IMR-90 (cell line): ENCODE measurements at regions not wholly inside any gene's neighbourhood (a gene's known extent, or its start where the extent isn't known, plus 50 kb on each side); places are given as distances from the start of the nearest gene placed in this dataset.

ENCODE experiments used
- ATAC-seq: fragments of 200-7000 bp; cut with Tn5 transposase; 2 replicates; pipeline ENCODE4 v1.9.1; 2020; ENCODE audit warnings: low read depth, mild to moderate bottlenecking, moderate library complexity
- BruUV-seq: library from RNA; stranded (reverse); fragments of 400-500 nt; replicated peaks from 2 replicates; lab custom pipeline; 2021; lab: Mats Ljungman, UMichigan
- CTCF ChIA-PET: fragments of 300-600 bp; formaldehyde crosslinking; extraction: SDS; loops from one replicate; lab custom pipeline; 2021; ENCODE audit warnings: antibody characterized with exemption; lab: Yijun Ruan, JAX
- POLR2A ChIA-PET: fragments of 300-600 bp; sonication (Branson Sonifier 250); formaldehyde crosslinking; loops from one replicate; lab custom pipeline; 2022; ENCODE audit warnings: antibody characterized with exemption; ENCODE audit not compliant: unreplicated experiment; lab: Charles Lee
- DNase-seq: peaks from one replicate; pipeline ENCODE4 v3.0.0; 2013
- H2AFZ ChIP-seq: replicated peaks from 2 replicates; pipeline ENCODE3; 2013; ENCODE audit warnings: low read length, mild to moderate bottlenecking; ENCODE audit not compliant: poor library complexity
- H2AK5ac ChIP-seq: 2 replicates; pipeline ENCODE4 v1.6.1; 2013; ENCODE audit warnings: low read depth, low read length, inconsistent platforms
- H2AK9ac ChIP-seq: replicated peaks from 2 replicates; pipeline ENCODE3; 2013; ENCODE audit warnings: mild to moderate bottlenecking, low read depth, low read length, moderate library complexity; ENCODE audit not compliant: poor library complexity
- H2BK120ac ChIP-seq: 2 replicates; pipeline ENCODE4 v1.6.1; 2013; ENCODE audit warnings: low read depth, low read length, inconsistent platforms
- H2BK15ac ChIP-seq: 3 replicates; pipeline ENCODE4 v1.6.1; 2013; ENCODE audit warnings: low read depth, low read length, inconsistent platforms
- H2BK20ac ChIP-seq: 2 replicates; pipeline ENCODE4 v1.6.1; 2013; ENCODE audit warnings: low read depth, mild to moderate bottlenecking, inconsistent platforms, low read length, moderate library complexity
- H2BK5ac ChIP-seq: 2 replicates; pipeline ENCODE4 v1.6.1; 2013; ENCODE audit warnings: mild to moderate bottlenecking, low read depth, low read length, inconsistent platforms; ENCODE audit not compliant: poor library complexity, severe bottlenecking
- H3K14ac ChIP-seq: replicated peaks from 2 replicates; pipeline ENCODE4 v1.6.1; 2013; ENCODE audit warnings: low read depth, low read length, inconsistent platforms
- H3K18ac ChIP-seq: 2 replicates; pipeline ENCODE4 v1.6.1; 2013; ENCODE audit warnings: low read depth, low read length, control low read depth
- H3K23ac ChIP-seq: 2 replicates; pipeline ENCODE4 v1.6.1; 2013; ENCODE audit warnings: low read depth, low read length, inconsistent platforms
- H3K27ac ChIP-seq: 2 replicates; pipeline ENCODE4 v1.5.1; 2013; ENCODE audit warnings: mild to moderate bottlenecking, control low read depth, low read length; ENCODE audit not compliant: insufficient read depth
- H3K27me3 ChIP-seq: 2 replicates; pipeline ENCODE4 v1.6.1; 2013; ENCODE audit warnings: low read length; ENCODE audit not compliant: control insufficient read depth, insufficient read depth
- H3K36me3 ChIP-seq: 2 replicates; pipeline ENCODE4 v1.6.1; 2013; ENCODE audit warnings: low read length, mixed read lengths; ENCODE audit not compliant: control insufficient read depth, insufficient read depth
- H3K4ac ChIP-seq: 2 replicates; pipeline ENCODE4 v1.6.1; 2013; ENCODE audit warnings: low read depth, low read length, inconsistent platforms
- H3K4me1 ChIP-seq: 2 replicates; pipeline ENCODE4 v1.6.1; 2013; ENCODE audit warnings: low read length, mixed read lengths; ENCODE audit not compliant: control insufficient read depth, insufficient read depth
- H3K4me2 ChIP-seq: 2 replicates; pipeline ENCODE4 v1.6.1; 2013; ENCODE audit warnings: low read depth, mild to moderate bottlenecking, control low read depth, low read length, moderate library complexity
- H3K4me3 ChIP-seq: 2 replicates; pipeline ENCODE4 v1.5.1; 2013; ENCODE audit warnings: low read depth, mild to moderate bottlenecking, control low read depth, low read length, moderate library complexity; ENCODE audit not compliant: insufficient read depth
- H3K56ac ChIP-seq: 2 replicates; pipeline ENCODE4 v1.6.1; 2013; ENCODE audit warnings: low read length, inconsistent platforms; ENCODE audit not compliant: insufficient read depth; ENCODE audit errors: extremely low read depth
- H3K79me1 ChIP-seq, 2 experiments: 2 replicates each; pipeline ENCODE4 v1.6.1; 2013; ENCODE audit warnings: low read length in 2 of 2, inconsistent platforms in 1 of 2, low read depth in 1 of 2
- H3K9ac ChIP-seq: 2 replicates; pipeline ENCODE4 v1.6.1; 2013; ENCODE audit warnings: low read depth, low read length, control low read depth
- H3K9me1 ChIP-seq: 2 replicates; pipeline ENCODE4 v1.6.1; 2013; ENCODE audit warnings: low read length, inconsistent platforms; ENCODE audit not compliant: insufficient read depth
- H3K9me3 ChIP-seq: 2 replicates; pipeline ENCODE4 v1.6.1; 2013; ENCODE audit warnings: low read length; ENCODE audit not compliant: control insufficient read depth, insufficient read depth
- H4K20me1 ChIP-seq: 2 replicates; pipeline ENCODE4 v1.6.1; 2013; ENCODE audit warnings: low read length, inconsistent platforms; ENCODE audit not compliant: insufficient read depth
- H4K5ac ChIP-seq: 2 replicates; pipeline ENCODE4 v1.6.1; 2013; ENCODE audit warnings: mild to moderate bottlenecking, low read depth, low read length, control low read depth
- H4K8ac ChIP-seq, 2 experiments: 2 replicates each; pipeline ENCODE4 v1.6.1; 2013; ENCODE audit warnings: low read depth in 2 of 2, low read length in 2 of 2, control low read depth in 1 of 2, inconsistent platforms in 1 of 2
- H4K91ac ChIP-seq: 2 replicates; pipeline ENCODE4 v1.6.1; 2013; ENCODE audit warnings: low read depth, low read length, inconsistent platforms; ENCODE audit not compliant: insufficient read depth
- BHLHE40 ChIP-seq: fragments of 150-350 bp; IDR thresholded peaks from 2 replicates; pipeline ENCODE4 v1.6.1; 2016; ENCODE audit warnings: mild to moderate bottlenecking, low read depth, low read length
- CEBPB ChIP-seq: IDR thresholded peaks from 2 replicates; pipeline ENCODE4 v1.6.1; 2012; ENCODE audit warnings: low read depth, low read length, improper control_type of control experiment
- MAFK ChIP-seq: IDR thresholded peaks from 2 replicates; pipeline ENCODE4 v1.6.1; 2012; ENCODE audit warnings: low read depth, low read length, improper control_type of control experiment
- RCOR1 ChIP-seq: IDR thresholded peaks from 2 replicates; pipeline ENCODE4 v1.6.1; 2012; ENCODE audit warnings: mild to moderate bottlenecking, low read length, improper control_type of control experiment; ENCODE audit not compliant: insufficient replicate concordance
- RFX5 ChIP-seq: IDR thresholded peaks from 2 replicates; pipeline ENCODE4 v1.8.0; 2012; ENCODE audit warnings: low read depth, mild to moderate bottlenecking, low read length, moderate library complexity
- SMC3 ChIP-seq: fragments of 150-350 bp; IDR thresholded peaks from 2 replicates; pipeline ENCODE4 v1.6.1; 2016; ENCODE audit warnings: low read depth, mild to moderate bottlenecking, antibody characterized with exemption, low read length, moderate library complexity
- WGBS, 2 experiments: methylation state at CpG; one replicate each; pipeline versions ENCODE4 v1.1.5 to v1.1.7; 2013; ENCODE audit warnings: missing lambda C conversion rate in 2 of 2; ENCODE audit not compliant: insufficient read length in 1 of 2; ENCODE audit errors: extremely low coverage in 2 of 2; 5-methylcytosine and 5-hydroxymethylcytosine counted together
- dilution Hi-C: fragments of 300-500 bp; cut with HindIII; formaldehyde crosslinking; loops from one replicate; pipeline ENCODE4 v1.14.3; 2018; ENCODE audit warnings: low sequenced_read_pairs; ENCODE audit not compliant: unreplicated experiment
- in situ Hi-C: fragments of 300-500 bp; cut with MboI; formaldehyde crosslinking; loops from 3 replicates; pipeline ENCODE4 v1.14.3; 2019; ENCODE audit warnings: low sequenced_read_pairs, inconsistent platforms, mixed read lengths
- intact Hi-C: fragments of 100-400 bp; cut with micrococcal nuclease; formaldehyde crosslinking; loops from 2 replicates; pipeline ENCODE4 v1.10.0; 2022

DNA sequence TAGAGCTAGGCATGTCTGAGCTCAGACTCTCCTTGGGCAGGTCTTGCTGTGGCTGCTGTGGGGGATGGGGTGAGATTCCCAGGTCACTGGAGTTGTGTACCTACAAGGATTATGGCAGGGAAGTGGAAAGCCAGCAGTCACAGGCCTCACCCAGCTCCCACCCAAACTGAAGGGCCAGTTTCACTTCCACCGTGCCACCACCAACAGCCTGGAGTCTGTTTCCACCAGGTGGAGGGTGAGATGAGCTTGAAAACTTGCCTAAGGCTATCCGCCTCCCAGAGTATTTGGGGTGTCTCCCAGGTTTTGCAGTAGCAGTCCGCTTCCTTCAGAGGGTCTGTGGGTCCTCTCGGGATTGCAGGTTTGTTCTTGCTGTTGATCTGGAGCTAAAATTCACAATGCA, 327.7 kb downstream of the PTPRC start:
- dilution Hi-C loops: no loop called here
- Histone ChIP-seq H3K79me1 (no peaks in the 10 kb centered on the region), H2BK120ac (no peak overlapping the region), H2BK20ac (no peak overlapping the region), H3K56ac (no peak overlapping the region), H2AK9ac (no peak overlapping the region), H3K4me1 (no peaks in the 10 kb centered on the region), H3K9me3 (no peaks in the 10 kb centered on the region), H3K18ac (no peak overlapping the region), H3K4me3 (no peak overlapping the region), H3K4me2 (no peak overlapping the region), H3K9me1 (no peaks in the 10 kb centered on the region), H2BK15ac (no peak overlapping the region), H4K5ac (no peak overlapping the region), H3K9ac (no peak overlapping the region), H2AFZ (no peak overlapping the region), H2BK5ac (no peak overlapping the region), H3K23ac (no peak overlapping the region), H2AK5ac (no peak overlapping the region), H3K14ac (no peak overlapping the region), H4K8ac (no peak overlapping the region), H3K27me3 (no peaks in the 10 kb centered on the region), H3K4ac (no peak overlapping the region), H4K91ac (no peak overlapping the region), H4K20me1 (no peaks in the 10 kb centered on the region), H3K36me3 (no peaks in the 10 kb centered on the region), H3K27ac (no peak overlapping the region)
- intact Hi-C loops: no loop called here
- POLR2A ChIA-PET: no interaction called here
- no peak for TF ChIP-seq RFX5
- no peak for TF ChIP-seq CEBPB
- no peak for TF ChIP-seq SMC3
- TF ChIP-seq MAFK: no peak
- no peak for TF ChIP-seq BHLHE40
- TF ChIP-seq RCOR1: no peak
- WGBS, 2 experiments: no CpG with 5 or more reads among the region's 4 CpGs
- BruUV-seq: no TSS peak
- CTCF ChIA-PET: no interaction called here
- no peak for ATAC-seq
- in situ Hi-C loops: no loop called here
- no peak for DNase-seq
